H1 (cell line): ENCODE measurements at regions not wholly inside any gene's neighbourhood (a gene's known extent, or its start where the extent isn't known, plus 50 kb on each side); places are given as distances from the start of the nearest gene placed in this dataset.
A peak's percentile ranks its signal among the peaks of the same experiment; 100 is the strongest.

ENCODE experiments used
- CTCF ChIA-PET: fragments of 300-600 bp; sonication (Branson Sonifier 250); formaldehyde crosslinking; loops from one replicate; lab custom pipeline; 2021; ENCODE audit not compliant: partially characterized antibody; lab: Charles Lee
- POLR2A ChIA-PET: fragments of 300-600 bp; sonication (Branson Sonifier 250); formaldehyde crosslinking; loops from one replicate; lab custom pipeline; 2021; ENCODE audit warnings: inconsistent platforms; ENCODE audit not compliant: partially characterized antibody; lab: Charles Lee
- DNase-seq, 2 experiments: peaks; one replicate each; pipeline versions ENCODE4 v3.0.0 to v3.0.0-alpha.2; 2010 to 2022; ENCODE audit warnings: low spot score in 2 of 2, low read depth in 1 of 2, mixed read lengths in 1 of 2
- FAIRE-seq: peaks from 2 replicates; lab custom pipeline; 2011; peaks lifted over from hg19 to GRCh38; lab: Jason Lieb, UNC
- H2AFZ ChIP-seq: 2 replicates; pipeline ENCODE4 v1.8.1; 2012; ENCODE audit warnings: low read length, inconsistent platforms
- H2AK5ac ChIP-seq: 2 replicates; pipeline ENCODE4 v1.6.1; 2013; ENCODE audit warnings: low read depth, low read length
- H2BK120ac ChIP-seq: replicated peaks from 2 replicates; pipeline ENCODE3; 2013; ENCODE audit warnings: low read depth, low read length, inconsistent platforms
- H2BK12ac ChIP-seq: 2 replicates; pipeline ENCODE4 v1.6.1; 2013; ENCODE audit warnings: low read depth, low read length
- H2BK15ac ChIP-seq: 2 replicates; pipeline ENCODE4 v1.6.1; 2013; ENCODE audit warnings: low read length
- H2BK20ac ChIP-seq: 2 replicates; pipeline ENCODE4 v1.6.1; 2013; ENCODE audit warnings: low read length
- H2BK5ac ChIP-seq: 2 replicates; pipeline ENCODE4 v1.6.1; 2013; ENCODE audit warnings: low read depth, low read length
- H3K14ac ChIP-seq: 2 replicates; pipeline ENCODE4 v1.6.1; 2013; ENCODE audit warnings: inconsistent platforms; ENCODE audit not compliant: insufficient read length
- H3K18ac ChIP-seq: 2 replicates; pipeline ENCODE4 v1.6.1; 2013; ENCODE audit warnings: low read length; ENCODE audit errors: extremely low read depth
- H3K23ac ChIP-seq: 2 replicates; pipeline ENCODE4 v1.6.1; 2013; ENCODE audit warnings: inconsistent platforms; ENCODE audit not compliant: insufficient read length
- H3K23me2 ChIP-seq: 2 replicates; pipeline ENCODE4 v1.6.1; 2013; ENCODE audit warnings: low read depth, low read length
- H3K27ac ChIP-seq: 2 replicates; pipeline ENCODE4 v1.6.1; 2011; ENCODE audit warnings: low read depth, low read length, inconsistent platforms
- H3K27me3 ChIP-seq, 4 experiments: replicated peaks in 1 of 4; 1 replicate in 1 of 4; 2 replicates in 3 of 4; pipeline versions ENCODE4 v1.6.1 to v1.8.1; 2011 to 2013; ENCODE audit warnings: low read length in 3 of 4, mild to moderate bottlenecking in 3 of 4, inconsistent platforms in 2 of 4, mixed read lengths in 2 of 4, moderate library complexity in 1 of 4; ENCODE audit not compliant: control insufficient read depth in 3 of 4, insufficient read depth in 3 of 4; ENCODE audit errors: extremely low read depth in 1 of 4
- H3K36me3 ChIP-seq, 4 experiments: 2 replicates each; pipeline versions ENCODE4 v1.6.1 to v1.8.1; 2011 to 2013; ENCODE audit warnings: mild to moderate bottlenecking in 4 of 4, low read length in 3 of 4, moderate library complexity in 2 of 4, control low read depth in 1 of 4, inconsistent platforms in 1 of 4; ENCODE audit not compliant: insufficient read depth in 4 of 4, control insufficient read depth in 2 of 4
- H3K4ac ChIP-seq: replicated peaks from 2 replicates; pipeline ENCODE3; 2013; ENCODE audit warnings: low read length, low read depth, mixed read lengths, inconsistent platforms; ENCODE audit not compliant: insufficient read length
- H3K4me1 ChIP-seq, 4 experiments: replicated peaks in 1 of 4; 1 replicate in 1 of 4; 2 replicates in 3 of 4; pipeline versions ENCODE4 v1.6.1 to v1.8.1; 2011 to 2013; ENCODE audit warnings: low read length in 3 of 4, inconsistent platforms in 2 of 4, mixed read lengths in 1 of 4; ENCODE audit not compliant: insufficient read depth in 4 of 4, control insufficient read depth in 3 of 4
- H3K4me2 ChIP-seq, 2 experiments: 2 replicates each; pipeline versions ENCODE4 v1.6.1 to v1.8.1; 2011 to 2013; ENCODE audit warnings: low read depth in 2 of 2, low read length in 2 of 2, control low read depth in 1 of 2, inconsistent platforms in 1 of 2, mild to moderate bottlenecking in 1 of 2; ENCODE audit not compliant: insufficient read depth in 1 of 2
- H3K4me3 ChIP-seq, 4 experiments: fragments of 200-600, 300-600 bp in 1 of 4; sonication (generic), shearing (Covaris generic), sonication (Bioruptor Twin) in 1 of 4; 2 replicates each; pipeline versions ENCODE4 v1.5.1 to v1.8.1; 2011 to 2016; ENCODE audit warnings: low read length in 4 of 4, low read depth in 3 of 4, control low read depth in 2 of 4, inconsistent platforms in 2 of 4, mild to moderate bottlenecking in 2 of 4, mixed read lengths in 1 of 4, moderate library complexity in 1 of 4; ENCODE audit not compliant: insufficient read depth in 2 of 4; ENCODE audit errors: extremely low read depth in 1 of 4
- H3K56ac ChIP-seq: replicated peaks from 2 replicates; pipeline ENCODE3; 2013; ENCODE audit warnings: low read depth, mild to moderate bottlenecking, mixed read lengths, low read length, inconsistent platforms; ENCODE audit not compliant: insufficient read length
- H3K79me1 ChIP-seq: 2 replicates; pipeline ENCODE4 v1.6.1; 2013; ENCODE audit warnings: low read depth, low read length, control low read depth
- H3K79me2 ChIP-seq, 2 experiments: 2 replicates each; pipeline versions ENCODE4 v1.6.1 to v1.8.1; 2012 to 2013; ENCODE audit warnings: low read length in 2 of 2, mild to moderate bottlenecking in 2 of 2, inconsistent platforms in 1 of 2; ENCODE audit not compliant: insufficient read depth in 2 of 2, control insufficient read depth in 1 of 2
- H3K9ac ChIP-seq, 4 experiments: replicated peaks in 1 of 4; 1 replicate in 1 of 4; 2 replicates in 3 of 4; pipeline versions ENCODE4 v1.6.1 to v1.8.1; 2011 to 2013; ENCODE audit warnings: low read depth in 3 of 4, low read length in 3 of 4, control low read depth in 2 of 4, mild to moderate bottlenecking in 2 of 4, moderate library complexity in 2 of 4, inconsistent platforms in 1 of 4; ENCODE audit errors: extremely low read depth in 1 of 4
- H3K9me3 ChIP-seq, 2 experiments: 2 replicates each; pipeline versions ENCODE4 v1.6.1 to v1.8.1; 2012 to 2013; ENCODE audit warnings: mild to moderate bottlenecking in 2 of 2, moderate library complexity in 2 of 2, control low read depth in 1 of 2, inconsistent platforms in 1 of 2, low read depth in 1 of 2, low read length in 1 of 2, mixed read lengths in 1 of 2; ENCODE audit not compliant: insufficient read depth in 2 of 2
- H4K20me1 ChIP-seq, 2 experiments: replicated peaks in 1 of 2; 2 replicates each; pipeline versions ENCODE3 to v1.8.1; 2011 to 2013; ENCODE audit warnings: inconsistent platforms in 2 of 2, low read length in 2 of 2, mild to moderate bottlenecking in 1 of 2; ENCODE audit not compliant: insufficient read depth in 2 of 2, control insufficient read depth in 1 of 2
- H4K5ac ChIP-seq: 2 replicates; pipeline ENCODE4 v1.6.1; 2013; ENCODE audit warnings: low read length, low read depth, mixed read lengths, inconsistent platforms; ENCODE audit not compliant: insufficient read length
- H4K8ac ChIP-seq: 2 replicates; pipeline ENCODE4 v1.8.0; 2013; ENCODE audit warnings: mild to moderate bottlenecking, moderate library complexity, low read length, inconsistent platforms; ENCODE audit not compliant: insufficient read depth; ENCODE audit errors: extremely low read depth
- H4K91ac ChIP-seq: replicated peaks from 2 replicates; pipeline ENCODE3; 2013; ENCODE audit warnings: low read length, mixed read lengths, inconsistent platforms; ENCODE audit not compliant: insufficient read length
- BRCA1 ChIP-seq: IDR thresholded peaks from 2 replicates; pipeline ENCODE4 v1.6.1; 2012; ENCODE audit warnings: low read depth, low read length, improper control_type of control experiment
- CHD1 ChIP-seq: IDR thresholded peaks from 2 replicates; pipeline ENCODE4 v1.6.1; 2012; ENCODE audit warnings: low read depth, low read length, improper control_type of control experiment
- CTCF ChIP-seq, 3 experiments: IDR thresholded peaks; 1 replicate in 2 of 3; 2 replicates in 1 of 3; pipeline versions ENCODE4 v1.5.1 to v1.6.1; 2011; ENCODE audit warnings: low read length in 3 of 3, mild to moderate bottlenecking in 3 of 3, inconsistent platforms in 2 of 3, low read depth in 1 of 3, moderate library complexity in 1 of 3; ENCODE audit not compliant: insufficient read depth in 1 of 3; ENCODE audit errors: control extremely low read depth in 1 of 3
- EZH2 ChIP-seq: fragments of 200-600 bp; sonication (generic); IDR thresholded peaks from 2 replicates; pipeline ENCODE4 v1.7.1; 2012; ENCODE audit warnings: low read depth, mild to moderate bottlenecking, moderate library complexity, low read length, inconsistent platforms; ENCODE audit not compliant: severe bottlenecking
- JUN ChIP-seq: IDR thresholded peaks from 2 replicates; pipeline ENCODE4 v1.6.1; 2011; ENCODE audit warnings: low read depth, mild to moderate bottlenecking, improper control_type of control experiment, low read length
- PHF8 ChIP-seq: fragments of 200-600 bp; sonication (generic); conservative IDR thresholded peaks from 2 replicates; pipeline ENCODE4 v1.7.1; 2012; ENCODE audit warnings: low read depth, mild to moderate bottlenecking, inconsistent platforms, low read length, moderate library complexity
- POLR2A ChIP-seq, 2 experiments: IDR thresholded peaks; 1 replicate in 1 of 2; 2 replicates in 1 of 2; pipeline ENCODE4 v1.6.1; 2011; ENCODE audit warnings: low read depth in 2 of 2, low read length in 2 of 2, mild to moderate bottlenecking in 2 of 2; ENCODE audit errors: control extremely low read depth in 1 of 2
- RAD21 ChIP-seq, 2 experiments: IDR thresholded peaks in 1 of 2; conservative IDR thresholded peaks in 1 of 2; 2 replicates each; pipeline ENCODE4 v1.6.1; 2011; ENCODE audit warnings: low read depth in 2 of 2, low read length in 2 of 2, improper control_type of control experiment in 1 of 2, inconsistent platforms in 1 of 2, mild to moderate bottlenecking in 1 of 2, moderate library complexity in 1 of 2
- SRF ChIP-seq: IDR thresholded peaks from 2 replicates; pipeline ENCODE4 v1.6.1; 2011; ENCODE audit warnings: mild to moderate bottlenecking, low read depth, low read length, moderate library complexity
- USF2 ChIP-seq: IDR thresholded peaks from 2 replicates; pipeline ENCODE4 v1.6.1; 2011; ENCODE audit warnings: low read length, improper control_type of control experiment
- YY1 ChIP-seq: IDR thresholded peaks from 2 replicates; pipeline ENCODE4 v1.6.1; 2011; ENCODE audit warnings: low read depth, mild to moderate bottlenecking, low read length
- WGBS, 2 experiments: shearing (Covaris generic) in 1 of 2; methylation state at CpG; one replicate each; pipeline versions ENCODE4 v1.1.6 to v1.1.7; 2013 to 2015; ENCODE audit warnings: low lambda C conversion rate in 2 of 2, mixed read lengths in 2 of 2, inconsistent platforms in 1 of 2, low coverage in 1 of 2, missing lambda C conversion rate in 1 of 2; ENCODE audit not compliant: insufficient replicate concordance in 2 of 2, insufficient coverage in 1 of 2, insufficient read length in 1 of 2; ENCODE audit errors: extremely low coverage in 1 of 2, missing lambda C conversion rate in 1 of 2; 5-methylcytosine and 5-hydroxymethylcytosine counted together

DNA sequence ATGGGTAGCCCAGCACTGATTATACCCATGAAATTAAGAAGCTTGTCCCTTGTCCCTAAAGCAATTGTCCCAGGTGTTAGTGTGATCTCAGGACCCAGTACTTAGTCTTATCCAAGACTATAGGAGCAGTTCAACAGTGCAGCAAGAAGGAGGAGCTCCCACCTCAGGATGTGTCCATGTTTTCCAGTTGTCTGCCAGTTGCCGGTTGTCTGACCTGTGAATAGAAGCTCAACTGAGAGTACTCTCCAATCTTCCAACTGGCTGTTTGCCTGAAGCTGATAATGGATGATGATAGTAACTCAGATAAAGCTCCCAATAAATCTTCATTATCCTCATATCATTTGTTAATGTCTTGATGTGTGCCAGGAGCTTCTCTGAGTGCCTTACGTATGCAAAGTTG lies 107.2 kb upstream of the HTR2A start:
- DNase-seq (no peak), FAIRE-seq (no peak)
- no peaks in the 10 kb centered on the region for H3K27me3 ChIP-seq
- no peak overlapping the region for H2BK120ac ChIP-seq
- H3K79me2 ChIP-seq = no peaks in the 10 kb centered on the region
- no peaks in the 10 kb centered on the region for H3K9me3 ChIP-seq
- no peak overlapping the region for H4K5ac ChIP-seq
- H2BK15ac ChIP-seq = no peak overlapping the region
- 0 out of 2 replicates have a peak overlapping the region, but pooled peaks have one; percentile 46 for H2AFZ ChIP-seq
- H3K4ac ChIP-seq = no peak overlapping the region
- no peaks in the 10 kb centered on the region; the same call in 1 of the 2 replicates for H3K23me2 ChIP-seq
- H3K79me1 ChIP-seq = no peaks in the 10 kb centered on the region
- WGBS, 2 experiments = 97% methylated on average over 2 of the region's 2 CpGs; no CpG with 5 or more reads in 1 of the 2 experiments
- ChIA-PET POLR2A (no interaction called here), CTCF (interaction anchor here (0.6 to 2.0 kb wide), 9 partner anchors 9 to 451 kb away, joined by 3 to 13 read pairs (median 4); partner anchors contain the start of gene HTR2A)
- H2BK12ac ChIP-seq = no peak overlapping the region
- H2BK20ac ChIP-seq = no peak overlapping the region
- H3K56ac ChIP-seq = no peak overlapping the region
- no peak overlapping the region for H3K23ac ChIP-seq
- no peaks in the 10 kb centered on the region for H3K4me1 ChIP-seq
- H3K14ac ChIP-seq = no peak overlapping the region
- no peak overlapping the region for H3K27ac ChIP-seq
- no peak overlapping the region for H3K4me3 ChIP-seq
- no peak overlapping the region for H3K4me2 ChIP-seq
- H4K91ac ChIP-seq = no peak overlapping the region
- H3K18ac ChIP-seq = no peak overlapping the region
- H3K36me3 ChIP-seq = no peaks in the 10 kb centered on the region
- no peak overlapping the region for H3K9ac ChIP-seq
- H2BK5ac ChIP-seq = no peak overlapping the region
- H4K20me1 ChIP-seq = no peaks in the 10 kb centered on the region
- H2AK5ac ChIP-seq = no peak overlapping the region
- H4K8ac ChIP-seq = no peak overlapping the region
- no peak for TF ChIP-seq CHD1
- TF ChIP-seq JUN = no peak
- TF ChIP-seq YY1 = no peak
- TF ChIP-seq BRCA1 = no peak
- TF ChIP-seq PHF8 = no peak
- no peak for TF ChIP-seq USF2
- no peak for TF ChIP-seq POLR2A (IDR thresholded peaks at IDR 0.05; ENCODE audit: control extremely low read depth in 1 of 2, low read depth in 2 of 2, low read length in 2 of 2)
- peak in 1 of 3 experiments; percentile 28; a peak in 2 of 4 replicates for TF ChIP-seq CTCF (IDR thresholded peaks at IDR 0.05; ENCODE audit: control extremely low read depth in 1 of 3, insufficient read depth in 1 of 3, low read depth in 1 of 3, low read length in 3 of 3)
- no peak for TF ChIP-seq SRF
- TF ChIP-seq EZH2 = no peak
- TF ChIP-seq RAD21 (IDR thresholded peaks at IDR 0.05 in 1 of 2, conservative IDR thresholded peaks at IDR 0.05 in 1 of 2; ENCODE audit: low read depth in 2 of 2, low read length in 2 of 2) = peak; percentile 49 to 56; a peak in 3 of 4 replicates
